ENCODE measurements at regions not wholly inside any gene's neighbourhood (a gene's known extent, or its start where the extent isn't known, plus 50 kb on each side); places are given as distances from the start of the nearest gene placed in this dataset.

GRCh38 chr3:66588340-66588847 lies 87.6 kb upstream of the LRIG1 start:
- intact Hi-C loops (cut with DNase I) = no loop called here
- ATAC-seq (ENCODE audit: poor library complexity) (no peak), DNase-seq (no peak)

GRCh38 chr3:66592016-66592761 lies 91.4 kb upstream of the LRIG1 start:
- intact Hi-C loops (cut with DNase I) = no loop called here
- no peak for ATAC-seq (ENCODE audit: poor library complexity)
- DNase-seq = no peak

DNA sequence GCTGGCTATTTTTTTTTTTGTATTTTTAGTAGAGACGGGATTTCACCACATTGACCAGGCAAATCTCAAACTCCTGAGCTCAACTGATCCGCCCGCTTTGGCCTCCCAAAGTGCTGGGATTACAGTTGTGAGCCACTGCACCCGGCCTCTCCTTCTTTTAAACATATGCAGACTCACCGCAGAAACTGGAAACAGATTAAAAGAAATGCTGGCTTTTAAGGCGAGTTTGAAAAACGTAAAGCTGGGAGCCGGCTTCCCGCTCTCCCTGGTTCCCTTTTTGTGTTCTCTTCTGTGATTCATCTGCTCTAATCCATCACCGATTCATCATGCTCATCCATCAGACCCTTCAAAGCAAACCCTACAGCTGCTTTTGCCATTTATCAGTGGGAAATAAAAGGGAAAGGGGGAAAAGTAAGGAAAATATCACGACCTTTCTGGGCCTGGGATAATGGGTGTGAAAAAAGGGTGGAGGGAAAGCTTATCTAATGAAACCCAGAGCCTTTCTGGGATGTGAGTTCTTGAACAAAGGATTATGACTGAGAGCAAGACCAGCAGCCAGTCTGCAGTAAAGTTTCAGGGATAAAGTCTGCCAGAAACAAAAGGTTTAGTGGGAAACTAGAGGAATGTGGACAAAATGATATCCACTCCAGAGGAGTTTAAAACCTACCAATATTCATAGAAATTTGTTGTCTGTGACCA lies 92.3 kb upstream of the LRIG1 start:
- ATAC-seq (ENCODE audit: poor library complexity) (no peak), DNase-seq (no peak)
- intact Hi-C loops (cut with DNase I) = no loop called here

GRCh38 chr3:66593978-66594377 lies 93.2 kb upstream of the LRIG1 start:
- intact Hi-C loops (cut with DNase I) = no loop called here
- ATAC-seq (ENCODE audit: poor library complexity) (no peak), DNase-seq (no peak)

- ATAC-seq (ENCODE audit: poor library complexity) = no peak
- intact Hi-C loops (cut with DNase I) = no loop called here
- DNase-seq = no peak
Observed at GRCh38 chr3:66597308-66597863, 96.6 kb upstream of the LRIG1 start.

DNA sequence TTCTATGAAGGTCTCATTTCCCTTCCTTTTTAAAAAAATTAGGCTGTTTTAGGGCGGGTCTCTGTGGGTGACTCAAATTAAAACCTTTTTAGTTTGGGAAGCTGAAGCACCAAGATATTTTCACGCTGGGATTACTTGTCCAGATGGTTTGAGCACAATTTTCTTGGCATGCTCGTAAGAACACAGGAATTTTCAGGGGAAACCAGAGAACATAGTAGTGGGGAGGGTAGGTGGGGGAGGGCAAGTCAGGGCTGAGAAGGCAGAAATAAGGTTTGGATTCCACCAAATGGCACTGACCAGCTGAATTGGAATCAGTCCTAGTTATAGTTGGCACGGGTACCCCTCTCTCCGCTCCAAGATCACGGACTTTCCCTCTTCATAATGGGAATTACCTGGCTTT lies 97.3 kb upstream of the LRIG1 start:
- intact Hi-C loops (cut with DNase I) = no loop called here
- ATAC-seq (ENCODE audit: poor library complexity) = no peak
- no peak for DNase-seq

DNA sequence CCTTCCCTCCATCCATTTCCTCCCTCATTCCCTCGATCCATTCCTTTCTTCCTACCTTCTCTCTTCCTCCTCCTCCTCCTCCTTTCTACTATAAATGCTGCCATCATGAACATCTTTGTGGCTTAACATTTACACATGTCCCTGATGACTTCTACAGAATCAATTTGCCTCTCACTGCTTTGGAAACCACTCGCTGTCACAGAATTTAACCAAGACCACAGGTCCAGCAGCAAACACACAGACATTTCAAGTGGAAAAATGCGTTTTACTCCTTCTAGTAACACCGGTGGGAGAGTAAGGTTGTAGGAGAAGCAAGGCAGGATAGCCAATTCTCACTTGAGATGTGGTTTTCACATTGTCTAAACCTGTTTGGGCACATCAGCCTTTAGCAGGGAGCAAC lies 101.4 kb upstream of the LRIG1 start:
- intact Hi-C loops (cut with DNase I) = no loop called here
- ATAC-seq (ENCODE audit: poor library complexity) = no peak
- no peak for DNase-seq

DNA sequence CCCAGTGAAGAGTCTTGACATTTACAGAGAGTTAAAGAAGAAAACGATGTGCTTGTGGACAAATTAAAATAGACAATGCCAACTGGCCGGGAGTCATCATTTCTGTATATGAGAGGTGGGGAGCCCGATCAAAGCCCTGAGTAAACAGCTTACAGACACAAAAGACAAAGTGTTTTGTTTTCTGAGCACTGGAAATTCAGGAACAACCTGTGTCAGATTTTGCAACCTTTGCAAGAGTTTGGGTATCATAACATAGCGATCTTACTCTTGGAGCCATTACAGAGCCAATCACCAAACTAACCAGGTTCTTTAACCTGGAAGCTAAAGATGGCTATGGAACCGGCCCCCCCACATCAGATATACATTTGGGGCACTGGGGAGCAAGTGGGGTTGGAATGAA lies 101.9 kb upstream of the LRIG1 start:
- DNase-seq = no peak
- intact Hi-C loops (cut with DNase I) = no loop called here
- no peak for ATAC-seq (ENCODE audit: poor library complexity)

- DNase-seq (no peak), ATAC-seq (ENCODE audit: poor library complexity) (no peak)
- intact Hi-C loops (cut with DNase I) = no loop called here
Observed at GRCh38 chr3:66603151-66603611, 102.4 kb upstream of the LRIG1 start.

GRCh38 chr3:66604481-66604880 lies 103.7 kb upstream of the LRIG1 start:
- DNase-seq (no peak), ATAC-seq (ENCODE audit: poor library complexity) (no peak)
- intact Hi-C loops (cut with DNase I) = no loop called here

- no peak for DNase-seq
- intact Hi-C loops (cut with DNase I) = no loop called here
- ATAC-seq (ENCODE audit: poor library complexity) = no peak
Observed at GRCh38 chr3:66606126-66606525, 105.3 kb upstream of the LRIG1 start.

DNA sequence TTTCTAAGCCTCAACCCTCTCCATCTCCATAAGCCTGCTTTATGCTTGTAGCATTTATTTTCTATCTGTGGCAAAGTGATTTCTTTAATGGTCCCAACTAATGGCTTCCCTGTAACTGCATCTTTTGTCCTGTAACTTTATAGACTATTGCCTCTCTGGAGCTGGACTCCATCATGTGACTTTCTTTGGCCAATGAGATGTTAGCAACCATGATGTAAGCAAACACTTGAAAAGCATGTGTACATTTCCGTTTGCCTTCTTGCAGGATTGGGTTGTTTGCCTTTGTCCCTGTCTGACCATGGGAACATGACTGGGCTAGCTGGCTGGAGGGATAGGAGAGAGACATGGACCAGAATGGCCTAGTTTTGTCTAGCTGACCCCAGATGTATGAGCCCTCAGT lies 106.0 kb upstream of the LRIG1 start:
- ATAC-seq (ENCODE audit: poor library complexity) = no peak
- DNase-seq = no peak
- intact Hi-C loops (cut with DNase I) = no loop called here

- no peak for ATAC-seq (ENCODE audit: poor library complexity)
- intact Hi-C loops (cut with DNase I) = no loop called here
- DNase-seq = no peak
Observed at GRCh38 chr3:66609660-66610561, 109.1 kb upstream of the LRIG1 start.

GRCh38 chr3:66610562-66610909 lies 109.7 kb upstream of the LRIG1 start:
- DNase-seq (no peak), ATAC-seq (ENCODE audit: poor library complexity) (no peak)
- intact Hi-C loops (cut with DNase I) = no loop called here

DNA sequence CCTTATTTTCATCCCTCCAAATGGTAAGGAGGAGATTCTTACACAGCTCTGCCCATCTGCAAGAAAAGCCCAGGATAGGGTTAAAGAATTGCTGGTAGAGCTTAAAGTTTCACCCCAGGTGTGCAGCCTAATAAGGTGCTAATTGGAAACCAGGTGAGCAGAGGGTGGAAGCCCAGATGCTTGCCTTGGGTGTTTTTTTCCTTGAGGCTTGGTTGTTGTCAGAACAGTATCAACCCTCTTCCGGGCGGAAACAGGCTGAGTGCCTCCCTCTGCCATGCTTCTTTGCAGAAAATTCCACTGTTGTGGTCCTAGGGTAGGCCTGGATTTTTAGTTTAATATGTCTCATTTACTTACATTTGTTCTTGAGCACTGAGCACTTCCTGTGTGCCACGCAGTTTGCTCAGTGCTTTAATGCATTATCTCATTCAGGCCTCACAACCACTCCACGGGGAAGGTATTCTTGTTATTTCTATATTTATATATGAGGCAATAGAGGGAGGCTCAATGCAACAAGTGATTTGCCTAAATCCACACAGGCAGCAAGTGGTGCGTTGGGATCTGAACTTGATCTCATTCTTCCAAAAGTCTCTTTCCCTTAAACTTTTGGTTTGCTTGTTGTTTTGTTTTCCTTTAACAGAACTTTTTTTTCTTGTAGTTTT lies 115.0 kb upstream of the LRIG1 start:
- intact Hi-C loops (cut with DNase I) = no loop called here
- ATAC-seq (ENCODE audit: poor library complexity) = peak; percentile 74

GRCh38 chr3:66617351-66617750 lies 116.5 kb upstream of the LRIG1 start:
- intact Hi-C loops (cut with DNase I) = no loop called here
- DNase-seq = no peak
- ATAC-seq (ENCODE audit: poor library complexity) = no peak

More for the DNA sequence above, 115.0 kb upstream of the LRIG1 start:
- DNase-seq = no peak

DNA sequence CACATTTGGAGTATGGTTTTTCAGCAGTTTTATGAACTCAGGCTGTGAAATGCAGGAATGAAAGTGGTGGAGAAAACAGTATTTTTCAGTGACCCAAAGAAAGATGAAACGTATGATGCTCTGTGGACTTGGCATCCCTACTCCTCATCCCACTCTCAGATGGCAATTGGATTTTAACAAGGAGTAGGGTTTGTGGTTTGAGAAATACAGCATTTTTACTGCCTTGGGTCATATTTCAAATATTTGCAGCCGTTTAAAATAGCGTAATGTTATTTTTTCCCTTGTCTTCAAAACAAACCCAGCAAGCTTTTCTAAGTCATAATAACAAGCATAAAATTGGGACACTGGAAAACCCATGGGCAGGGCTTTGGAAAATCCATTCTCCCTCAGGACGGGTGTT lies 117.2 kb upstream of the LRIG1 start:
- DNase-seq (no peak), ATAC-seq (ENCODE audit: poor library complexity) (no peak)
- intact Hi-C loops (cut with DNase I) = no loop called here

- intact Hi-C loops (cut with DNase I) = no loop called here
- ATAC-seq (ENCODE audit: poor library complexity) (no peak), DNase-seq (no peak)
Observed at GRCh38 chr3:66620296-66620695, 119.5 kb upstream of the LRIG1 start.

Measured in Right ventricle myocardium superior (tissue), 1 donor.